ENCODE measurements at regions not wholly inside any gene's neighbourhood (a gene's known extent, or its start where the extent isn't known, plus 50 kb on each side); places are given as distances from the start of the nearest gene placed in this dataset.
A peak's percentile ranks its signal among the peaks of the same experiment; 100 is the strongest.

- DNase-seq (ENCODE audit: low spot score) = no peak
These were observed 178.0 kb downstream of the PRDM2 start for GRCh38 chr1:13878021-13878420.

GRCh38 chr1:13878451-13878850, 178.5 kb downstream of the PRDM2 start:
- DNase-seq (ENCODE audit: low spot score) = no peak

- DNase-seq (ENCODE audit: low spot score) = no peak
These were observed 181.5 kb downstream of the PRDM2 start for GRCh38 chr1:13881385-13882088.

- no peak for DNase-seq (ENCODE audit: low spot score)
These were observed 188.5 kb downstream of the PRDM2 start for GRCh38 chr1:13888351-13888986.

GRCh38 chr1:13889495-13889894, 189.5 kb downstream of the PRDM2 start:
- no peak for DNase-seq (ENCODE audit: low spot score)

GRCh38 chr1:13890766-13891165, 190.8 kb downstream of the PRDM2 start:
- DNase-seq (ENCODE audit: low spot score) = no peak

GRCh38 chr1:13892198-13892597, 192.2 kb downstream of the PRDM2 start:
- DNase-seq (ENCODE audit: low spot score) = peak; percentile 18

- DNase-seq (ENCODE audit: low spot score) = no peak
These were observed 192.8 kb downstream of the PRDM2 start for GRCh38 chr1:13892671-13893325.

- DNase-seq (ENCODE audit: low spot score) = no peak
These were observed 193.4 kb downstream of the PRDM2 start for GRCh38 chr1:13893409-13893821.

- no peak for DNase-seq (ENCODE audit: low spot score)
These were observed 196.9 kb downstream of the PRDM2 start for GRCh38 chr1:13896932-13897331.

- DNase-seq (ENCODE audit: low spot score) = no peak
These were observed 198.4 kb downstream of the PRDM2 start for GRCh38 chr1:13898406-13898805.

GRCh38 chr1:13899856-13900255, 199.9 kb downstream of the PRDM2 start:
- DNase-seq (ENCODE audit: low spot score) = no peak

GRCh38 chr1:13900583-13900982, 200.6 kb downstream of the PRDM2 start:
- no peak for DNase-seq (ENCODE audit: low spot score)

GRCh38 chr1:13901039-13901438, 201.1 kb downstream of the PRDM2 start:
- DNase-seq (ENCODE audit: low spot score) = no peak

- DNase-seq (ENCODE audit: low spot score) = no peak
These were observed 201.6 kb downstream of the PRDM2 start for GRCh38 chr1:13901597-13901996.

- no peak for DNase-seq (ENCODE audit: low spot score)
These were observed 208.1 kb downstream of the PRDM2 start for GRCh38 chr1:13908128-13908527.

GRCh38 chr1:13911697-13912619, 212.0 kb downstream of the PRDM2 start:
- DNase-seq (ENCODE audit: low spot score) = no peak

- no peak for DNase-seq (ENCODE audit: low spot score)
These were observed 213.4 kb downstream of the PRDM2 start for GRCh38 chr1:13913396-13913795.

GRCh38 chr1:13916530-13916929, 216.5 kb downstream of the PRDM2 start:
- DNase-seq (ENCODE audit: low spot score) = peak; percentile 22

GRCh38 chr1:13917607-13918006, 217.6 kb downstream of the PRDM2 start:
- no peak for DNase-seq (ENCODE audit: low spot score)

- DNase-seq (ENCODE audit: low spot score) = no peak
These were observed 218.9 kb downstream of the PRDM2 start for GRCh38 chr1:13918862-13919261.

- no peak for DNase-seq (ENCODE audit: low spot score)
These were observed 221.2 kb downstream of the PRDM2 start for GRCh38 chr1:13921190-13921589.
